ENCODE measurements at regions not wholly inside any gene's neighbourhood (a gene's known extent, or its start where the extent isn't known, plus 50 kb on each side); places are given as distances from the start of the nearest gene placed in this dataset.

- no peaks in the 10 kb centered on the region for H4K20me1 ChIP-seq (ENCODE audit: insufficient read depth, low read length)
- no peaks in the 10 kb centered on the region for H3F3A ChIP-seq (ENCODE audit: insufficient read depth, low read length)
- H3K9ac ChIP-seq (ENCODE audit: low read length), result no peak overlapping the region
- no peak overlapping the region for H3K4me2 ChIP-seq (ENCODE audit: low read length)
- H3K27me3 ChIP-seq (ENCODE audit: insufficient read depth, low read length), result no peaks in the 10 kb centered on the region
- no peaks in the 10 kb centered on the region for H3K36me3 ChIP-seq (ENCODE audit: insufficient read depth, low read length)
- H3K4me1 ChIP-seq (ENCODE audit: insufficient read depth, low read length, severe bottlenecking), result no peaks in the 10 kb centered on the region
- no peaks in the 10 kb centered on the region for H3K9me2 ChIP-seq (ENCODE audit: low read depth, low read length)
- H3K27ac ChIP-seq (ENCODE audit: low read depth, low read length, poor library complexity, severe bottlenecking), result no peak overlapping the region
- no peak for TF ChIP-seq EZH2 (IDR thresholded peaks at IDR 0.05; ENCODE audit: borderline replicate concordance, low read length)
- TF ChIP-seq, protein P1, sequence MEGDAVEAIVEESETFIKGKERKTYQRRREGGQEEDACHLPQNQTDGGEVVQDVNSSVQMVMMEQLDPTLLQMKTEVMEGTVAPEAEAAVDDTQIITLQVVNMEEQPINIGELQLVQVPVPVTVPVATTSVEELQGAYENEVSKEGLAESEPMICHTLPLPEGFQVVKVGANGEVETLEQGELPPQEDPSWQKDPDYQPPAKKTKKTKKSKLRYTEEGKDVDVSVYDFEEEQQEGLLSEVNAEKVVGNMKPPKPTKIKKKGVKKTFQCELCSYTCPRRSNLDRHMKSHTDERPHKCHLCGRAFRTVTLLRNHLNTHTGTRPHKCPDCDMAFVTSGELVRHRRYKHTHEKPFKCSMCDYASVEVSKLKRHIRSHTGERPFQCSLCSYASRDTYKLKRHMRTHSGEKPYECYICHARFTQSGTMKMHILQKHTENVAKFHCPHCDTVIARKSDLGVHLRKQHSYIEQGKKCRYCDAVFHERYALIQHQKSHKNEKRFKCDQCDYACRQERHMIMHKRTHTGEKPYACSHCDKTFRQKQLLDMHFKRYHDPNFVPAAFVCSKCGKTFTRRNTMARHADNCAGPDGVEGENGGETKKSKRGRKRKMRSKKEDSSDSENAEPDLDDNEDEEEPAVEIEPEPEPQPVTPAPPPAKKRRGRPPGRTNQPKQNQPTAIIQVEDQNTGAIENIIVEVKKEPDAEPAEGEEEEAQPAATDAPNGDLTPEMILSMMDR (IDR thresholded peaks at IDR 0.05; ENCODE audit: low read length), result no peak
- no peaks in the 10 kb centered on the region for H3K79me2 ChIP-seq (ENCODE audit: insufficient read depth, low read length)
- H2AFZ ChIP-seq (ENCODE audit: low read length), result no peak overlapping the region
- H3K9me3 ChIP-seq (ENCODE audit: low read length), result 0 out of 2 replicates have a peak, but pooled peaks cover 3% of the 10 kb centered on the region
- H3K4me3 ChIP-seq (ENCODE audit: low read depth, low read length, poor library complexity, severe bottlenecking), result no peak overlapping the region
Observed at GRCh38 chr18:25633563-25633962, 281.6 kb upstream of the ZNF521 start.

GRCh38 chr18:25630682-25631081, 278.7 kb upstream of the ZNF521 start:
- no peak overlapping the region for H3K4me3 ChIP-seq (ENCODE audit: low read depth, low read length, poor library complexity, severe bottlenecking)
- no peaks in the 10 kb centered on the region for H4K20me1 ChIP-seq (ENCODE audit: insufficient read depth, low read length)
- peaks cover 17% of the 10 kb centered on the region for H3K9me3 ChIP-seq (ENCODE audit: low read length)
- H3K79me2 ChIP-seq (ENCODE audit: insufficient read depth, low read length), result no peaks in the 10 kb centered on the region
- H3K36me3 ChIP-seq (ENCODE audit: insufficient read depth, low read length), result no peaks in the 10 kb centered on the region; the same call in 1 of the 2 replicates
- no peaks in the 10 kb centered on the region for H3F3A ChIP-seq (ENCODE audit: insufficient read depth, low read length)
- H3K9ac ChIP-seq (ENCODE audit: low read length), result no peak overlapping the region
- H3K9me2 ChIP-seq (ENCODE audit: low read depth, low read length), result no peaks in the 10 kb centered on the region
- H3K4me2 ChIP-seq (ENCODE audit: low read length), result no peak overlapping the region
- H3K27ac ChIP-seq (ENCODE audit: low read depth, low read length, poor library complexity, severe bottlenecking), result no peak overlapping the region
- H2AFZ ChIP-seq (ENCODE audit: low read length), result no peak overlapping the region
- no peaks in the 10 kb centered on the region for H3K27me3 ChIP-seq (ENCODE audit: insufficient read depth, low read length)
- no peaks in the 10 kb centered on the region for H3K4me1 ChIP-seq (ENCODE audit: insufficient read depth, low read length, severe bottlenecking)
- TF ChIP-seq EZH2 (IDR thresholded peaks at IDR 0.05; ENCODE audit: borderline replicate concordance, low read length), result no peak
- TF ChIP-seq, protein P1 (IDR thresholded peaks at IDR 0.05; ENCODE audit: low read length), result no peak

GRCh38 chr18:25621682-25622081, 269.7 kb upstream of the ZNF521 start:
- TF ChIP-seq EZH2 (IDR thresholded peaks at IDR 0.05; ENCODE audit: borderline replicate concordance, low read length), result no peak
- TF ChIP-seq, protein P1 (IDR thresholded peaks at IDR 0.05; ENCODE audit: low read length), result no peak
- peaks cover 9% of the 10 kb centered on the region; the same call in 1 of the 2 replicates for H3K9me3 ChIP-seq (ENCODE audit: low read length)
- no peaks in the 10 kb centered on the region for H3K9me2 ChIP-seq (ENCODE audit: low read depth, low read length)
- H3K27ac ChIP-seq (ENCODE audit: low read depth, low read length, poor library complexity, severe bottlenecking), result no peak overlapping the region
- no peak overlapping the region for H3K4me2 ChIP-seq (ENCODE audit: low read length)
- no peaks in the 10 kb centered on the region for H3K27me3 ChIP-seq (ENCODE audit: insufficient read depth, low read length)
- H3K36me3 ChIP-seq (ENCODE audit: insufficient read depth, low read length), result no peaks in the 10 kb centered on the region
- no peak overlapping the region for H2AFZ ChIP-seq (ENCODE audit: low read length)
- no peak overlapping the region for H3K4me3 ChIP-seq (ENCODE audit: low read depth, low read length, poor library complexity, severe bottlenecking)
- no peaks in the 10 kb centered on the region for H3F3A ChIP-seq (ENCODE audit: insufficient read depth, low read length)
- H4K20me1 ChIP-seq (ENCODE audit: insufficient read depth, low read length), result no peaks in the 10 kb centered on the region
- no peak overlapping the region for H3K9ac ChIP-seq (ENCODE audit: low read length)
- H3K79me2 ChIP-seq (ENCODE audit: insufficient read depth, low read length), result no peaks in the 10 kb centered on the region
- no peaks in the 10 kb centered on the region for H3K4me1 ChIP-seq (ENCODE audit: insufficient read depth, low read length, severe bottlenecking)

Measured in OCI-LY1 (cell line).